Omental fat pad (tissue), 3 donors: ENCODE measurements at regions not wholly inside any gene's neighbourhood (a gene's known extent, or its start where the extent isn't known, plus 50 kb on each side); places are given as distances from the start of the nearest gene placed in this dataset.

ENCODE experiments used
- ATAC-seq: fragments of 150-250 bp; one replicate; pipeline ENCODE4 v1.9.1; 2016; ENCODE audit warnings: mild to moderate bottlenecking, moderate library complexity; ENCODE audit not compliant: low FRiP score
- DNase-seq: peaks from one replicate; pipeline ENCODE4 v3.0.0-alpha.2; 2019; ENCODE audit warnings: low spot score
- CTCF ChIP-seq, 3 donors: fragments of 450-650 bp; IDR thresholded peaks; one replicate each; pipeline ENCODE4 v1.5.1; 2016 to 2017; ENCODE audit warnings: antibody characterized with exemption in 3 of 3, mild to moderate bottlenecking in 3 of 3, moderate library complexity in 2 of 3

GRCh38 chr1:56052041-56052440 lies 527.3 kb downstream of the PLPP3 start:
- no peak for TF ChIP-seq CTCF (IDR thresholded peaks at IDR 0.05)
- ATAC-seq: no peak
- DNase-seq: no peak

- ATAC-seq (no peak), DNase-seq (no peak)
- no peak for TF ChIP-seq CTCF (IDR thresholded peaks at IDR 0.05)
These were observed 528.5 kb downstream of the PLPP3 start for GRCh38 chr1:56050911-56051310.

GRCh38 chr1:56045477-56045876 lies 533.9 kb downstream of the PLPP3 start:
- no peak for TF ChIP-seq CTCF (IDR thresholded peaks at IDR 0.05)
- DNase-seq (no peak), ATAC-seq (no peak)

- ATAC-seq (no peak), DNase-seq (no peak)
- no peak for TF ChIP-seq CTCF (IDR thresholded peaks at IDR 0.05)
These were observed 534.3 kb downstream of the PLPP3 start for GRCh38 chr1:56045062-56045461.

- TF ChIP-seq CTCF (IDR thresholded peaks at IDR 0.05): no peak
- no peak for ATAC-seq
- DNase-seq: no peak
These were observed 542.9 kb downstream of the PLPP3 start for GRCh38 chr1:56036479-56036878.

- no peak for TF ChIP-seq CTCF (IDR thresholded peaks at IDR 0.05)
- ATAC-seq (no peak), DNase-seq (no peak)
These were observed 544.4 kb downstream of the PLPP3 start for GRCh38 chr1:56034847-56035481.

GRCh38 chr1:56034222-56034621 lies 545.1 kb downstream of the PLPP3 start:
- DNase-seq: no peak

More at GRCh38 chr1:56034222-56034621, 545.1 kb downstream of the PLPP3 start:
- ATAC-seq: no peak
- no peak for TF ChIP-seq CTCF (IDR thresholded peaks at IDR 0.05)
